G401 (cell line): ENCODE measurements at regions not wholly inside any gene's neighbourhood (a gene's known extent, or its start where the extent isn't known, plus 50 kb on each side); places are given as distances from the start of the nearest gene placed in this dataset.

Experiments
- DNase-seq: peaks from one replicate; pipeline ENCODE4 v3.0.0-alpha.2; 2015; ENCODE audit warnings: low spot score
- in situ Hi-C: cut with HindIII; loops from 2 replicates; pipeline ENCODE4 v1.10.0; 2016; ENCODE audit warnings: low sequenced_read_pairs, mixed read lengths

- in situ Hi-C loops = no loop called here
Measured at GRCh38 chr12:33669349-33669748, 229.7 kb upstream of the SYT10 start.

GRCh38 chr12:33670284-33670683 lies 230.7 kb upstream of the SYT10 start:
- no peak for DNase-seq
- in situ Hi-C loops = loop anchor here (10.0 kb wide), 1 partner anchor 45 kb away; no protein-coding TSS in a partner anchor

More at GRCh38 chr12:33669349-33669748, 229.7 kb upstream of the SYT10 start:
- no peak for DNase-seq

DNA sequence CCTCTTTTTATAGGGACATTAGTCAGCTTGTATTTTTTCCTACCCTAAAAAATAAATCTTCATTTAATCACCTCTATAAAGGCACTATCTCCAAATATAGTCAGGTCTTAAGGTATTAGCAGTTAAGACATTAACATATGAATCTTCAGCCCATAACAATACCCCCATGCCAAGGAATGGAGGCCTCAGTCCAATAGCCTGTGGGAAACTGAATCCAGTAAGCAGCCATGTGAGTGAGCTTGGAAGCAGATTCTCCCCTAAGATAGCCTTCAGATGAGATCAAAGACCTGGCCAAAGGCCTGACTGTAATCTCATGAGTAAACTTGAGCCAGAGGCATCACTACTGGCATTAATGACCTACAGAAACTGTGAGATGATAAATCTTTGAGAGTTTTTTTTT lies 232.1 kb upstream of the SYT10 start:
- in situ Hi-C loops = loop anchor here (10.0 kb wide), 1 partner anchor 47 kb away; no protein-coding TSS in a partner anchor
- no peak for DNase-seq

- no peak for DNase-seq
- in situ Hi-C loops = loop anchor here (10.0 kb wide), 1 partner anchor 48 kb away; no protein-coding TSS in a partner anchor
Measured at GRCh38 chr12:33672836-33673577, 233.4 kb upstream of the SYT10 start.

DNA sequence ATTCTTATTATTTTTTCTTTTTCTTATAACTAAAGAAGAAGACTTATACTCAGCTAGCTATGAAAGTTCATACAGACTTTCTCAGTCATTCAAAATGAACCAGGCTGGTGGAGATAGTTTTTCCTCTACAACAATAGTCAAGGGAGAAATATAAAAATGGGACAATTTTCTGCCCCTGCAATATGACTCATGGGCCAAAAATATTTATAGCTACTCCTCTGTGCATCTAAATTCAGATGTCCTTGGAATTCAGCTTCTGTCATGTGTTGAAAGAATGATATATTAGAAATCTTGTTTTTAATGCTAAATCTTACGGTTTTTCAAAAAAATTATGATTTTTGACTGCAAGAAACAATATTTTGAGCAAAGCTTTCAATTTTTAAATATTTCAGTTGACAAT lies 237.2 kb upstream of the SYT10 start:
- in situ Hi-C loops = loop anchor here (10.0 kb wide), 1 partner anchor 52 kb away; no protein-coding TSS in a partner anchor
- DNase-seq = no peak

- in situ Hi-C loops = loop anchor here (10.0 kb wide), 1 partner anchor 54 kb away; no protein-coding TSS in a partner anchor
- DNase-seq = no peak
Measured at GRCh38 chr12:33678221-33678964, 238.8 kb upstream of the SYT10 start.

- no peak for DNase-seq
- in situ Hi-C loops = no loop called here
Measured at GRCh38 chr12:33690562-33690961, 250.9 kb upstream of the SYT10 start.

GRCh38 chr12:33703221-33703620 lies 263.6 kb upstream of the SYT10 start:
- in situ Hi-C loops = no loop called here

GRCh38 chr12:33706927-33707326 lies 267.3 kb upstream of the SYT10 start:
- in situ Hi-C loops = no loop called here
- no peak for DNase-seq

More at GRCh38 chr12:33703221-33703620, 263.6 kb upstream of the SYT10 start:
- no peak for DNase-seq

GRCh38 chr12:33708935-33709334 lies 269.3 kb upstream of the SYT10 start:
- no peak for DNase-seq
- in situ Hi-C loops = no loop called here

DNA sequence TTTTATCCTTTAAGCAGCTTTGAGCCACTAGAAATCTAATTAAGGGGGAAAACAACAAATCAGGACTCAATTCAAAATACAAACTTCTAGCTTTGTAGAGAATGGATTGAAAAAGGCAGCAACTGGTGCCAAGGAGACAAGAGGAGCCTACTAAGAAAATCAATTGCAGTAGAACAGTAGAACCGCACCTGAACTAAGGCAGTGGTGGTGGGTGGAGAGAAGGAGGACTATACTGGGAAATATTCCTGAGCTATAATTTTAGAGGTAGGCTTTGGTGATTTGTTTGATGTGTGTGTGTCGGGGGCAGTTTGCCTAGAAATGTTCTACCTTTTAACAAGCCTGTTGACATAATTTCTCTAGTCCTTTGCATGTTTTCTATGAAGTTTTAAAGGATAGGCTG lies 270.9 kb upstream of the SYT10 start:
- no peak for DNase-seq
- in situ Hi-C loops = no loop called here

- no peak for DNase-seq
- in situ Hi-C loops = no loop called here
Measured at GRCh38 chr12:33718631-33719030, 279.0 kb upstream of the SYT10 start.

- in situ Hi-C loops = no loop called here
- no peak for DNase-seq
Measured at GRCh38 chr12:33721561-33721960, 281.9 kb upstream of the SYT10 start.

GRCh38 chr12:33724867-33725266 lies 285.2 kb upstream of the SYT10 start:
- no peak for DNase-seq
- in situ Hi-C loops = no loop called here

DNA sequence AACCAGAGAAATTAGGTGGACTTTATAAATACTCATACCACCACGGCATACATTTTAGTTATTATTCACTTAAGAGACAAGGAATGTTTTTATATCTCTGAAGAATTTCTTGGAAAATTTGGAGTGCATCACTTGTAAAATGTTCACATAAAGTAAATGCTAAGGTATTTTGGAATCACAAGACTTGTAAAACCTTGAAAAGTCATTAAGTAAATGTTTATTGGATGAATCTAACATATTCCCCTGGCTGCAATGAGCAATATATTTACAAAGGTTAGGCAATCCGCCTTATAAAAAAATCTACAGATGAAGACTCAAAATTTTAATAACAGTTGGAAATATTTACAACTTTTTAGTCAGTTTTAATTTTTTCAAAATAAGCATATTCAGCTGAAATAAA lies 287.4 kb upstream of the ALG10 start:
- in situ Hi-C loops = no loop called here
- no peak for DNase-seq

DNA sequence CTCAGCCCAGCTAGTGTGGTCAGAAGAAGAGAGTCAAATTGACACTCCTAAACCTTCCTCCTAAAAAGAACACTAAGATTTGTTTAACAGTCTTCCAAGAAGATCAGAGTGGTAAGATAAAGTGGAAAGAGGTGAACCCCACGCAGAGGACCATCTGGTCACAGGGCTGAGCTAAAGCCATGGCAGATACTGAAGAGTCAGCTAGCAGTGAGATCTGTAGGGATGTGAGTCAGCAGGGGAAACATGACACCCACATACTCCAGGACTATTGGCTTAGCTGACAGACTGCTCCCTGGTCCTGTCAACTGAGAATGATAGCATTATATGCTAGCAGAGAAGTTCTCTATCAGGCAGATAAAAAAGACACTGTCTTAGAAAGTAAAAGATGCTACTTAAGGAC lies 269.4 kb upstream of the ALG10 start:
- in situ Hi-C loops = no loop called here
- no peak for DNase-seq

GRCh38 chr12:33757701-33758100 lies 264.6 kb upstream of the ALG10 start:
- in situ Hi-C loops = no loop called here
- DNase-seq = no peak

DNA sequence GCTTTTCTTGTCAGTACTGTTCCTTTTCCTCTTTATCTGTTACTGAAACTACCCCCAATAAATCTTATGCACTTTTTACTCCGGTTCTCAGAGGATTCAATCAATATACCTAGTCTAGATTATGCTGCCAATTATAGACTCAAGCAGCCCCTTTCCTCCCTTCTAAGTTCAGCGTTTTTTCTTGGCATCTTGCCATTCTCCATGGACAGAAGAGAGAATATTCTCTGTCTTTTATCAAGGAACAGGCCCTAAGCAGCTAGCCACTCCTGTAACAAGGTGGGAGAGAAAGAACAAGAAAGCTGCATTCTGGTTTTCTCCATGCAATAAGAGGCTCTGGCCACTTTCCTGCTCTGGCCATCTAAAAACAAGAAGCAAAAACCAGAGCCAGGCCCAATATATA lies 263.0 kb upstream of the ALG10 start:
- no peak for DNase-seq

DNA sequence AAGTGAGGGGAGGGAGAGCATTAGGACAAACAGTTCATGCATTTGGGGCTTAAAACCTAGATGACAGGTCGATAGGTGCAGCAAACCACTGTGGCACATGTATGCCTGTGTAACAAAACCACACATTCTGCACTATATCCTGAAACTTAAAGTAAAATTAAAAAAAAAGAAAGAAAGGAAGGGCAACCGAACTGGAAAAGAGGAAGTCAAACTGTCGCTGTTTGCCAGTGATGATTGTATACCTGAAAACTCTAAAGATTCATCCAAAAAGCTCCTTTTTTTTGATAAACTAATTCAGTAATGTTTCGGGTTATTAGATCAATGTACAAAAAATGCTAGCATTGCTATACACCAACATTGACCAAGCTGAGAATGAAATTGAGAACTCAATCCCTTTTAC lies 259.0 kb upstream of the ALG10 start:
- in situ Hi-C loops = no loop called here
- DNase-seq = no peak

More for the DNA sequence above, 263.0 kb upstream of the ALG10 start:
- in situ Hi-C loops = no loop called here

DNA sequence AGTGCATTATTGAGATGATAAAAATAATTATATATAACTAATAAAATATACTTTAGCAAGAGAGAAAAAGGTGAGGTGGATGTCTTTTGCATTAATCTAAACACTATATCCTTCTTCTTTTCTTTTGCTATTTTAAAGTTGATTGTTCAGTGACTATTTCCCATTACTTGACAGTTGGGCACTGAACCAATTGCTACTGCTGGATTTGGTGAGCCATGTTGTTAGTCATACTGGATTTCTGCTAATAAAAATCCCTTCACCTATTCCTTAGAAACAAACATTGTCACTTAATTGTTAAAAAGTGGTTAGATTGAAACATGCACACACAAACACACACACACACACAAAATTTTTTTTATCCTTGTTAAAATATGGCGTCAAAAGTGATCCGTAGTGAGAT lies 251.6 kb upstream of the ALG10 start:
- in situ Hi-C loops = no loop called here
- DNase-seq = no peak
